GM12875 (cell line): ENCODE measurements at regions not wholly inside any gene's neighbourhood (a gene's known extent, or its start where the extent isn't known, plus 50 kb on each side); places are given as distances from the start of the nearest gene placed in this dataset.

Source experiments
- H3K4me3 ChIP-seq: one replicate; pipeline ENCODE4 v1.5.1; 2011; ENCODE audit warnings: low read depth, low read length, control low read depth
- CTCF ChIP-seq: IDR thresholded peaks from 2 replicates; pipeline ENCODE4 v1.5.1; 2011; ENCODE audit warnings: low read depth, mild to moderate bottlenecking, control low read depth, inconsistent platforms, low read length, moderate library complexity, borderline replicate concordance; ENCODE audit not compliant: insufficient read depth

- H3K4me3 ChIP-seq, result no peak overlapping the region
- no peak for TF ChIP-seq CTCF
Measured at GRCh38 chr12:29880987-29881386, 97.2 kb upstream of the TMTC1 start.

- no peak for TF ChIP-seq CTCF
- H3K4me3 ChIP-seq, result no peak overlapping the region
Measured at GRCh38 chr12:29879606-29880308, 96.0 kb upstream of the TMTC1 start.

- no peak overlapping the region for H3K4me3 ChIP-seq
- TF ChIP-seq CTCF, result no peak
Measured at GRCh38 chr12:29869946-29870345, 86.2 kb upstream of the TMTC1 start.

GRCh38 chr12:29867823-29868222, 84.1 kb upstream of the TMTC1 start:
- H3K4me3 ChIP-seq, result no peak overlapping the region
- no peak for TF ChIP-seq CTCF

GRCh38 chr12:29863665-29864064, 79.9 kb upstream of the TMTC1 start:
- no peak for TF ChIP-seq CTCF
- H3K4me3 ChIP-seq, result no peak overlapping the region

- H3K4me3 ChIP-seq, result no peak overlapping the region
- TF ChIP-seq CTCF, result no peak
Measured at GRCh38 chr12:29858270-29858786, 74.6 kb upstream of the TMTC1 start.

- TF ChIP-seq CTCF, result no peak
Measured at GRCh38 chr12:29847246-29847645, 63.5 kb upstream of the TMTC1 start.

More at GRCh38 chr12:29847246-29847645, 63.5 kb upstream of the TMTC1 start:
- no peak overlapping the region for H3K4me3 ChIP-seq
